HG03064 (cell line): ENCODE measurements at regions not wholly inside any gene's neighbourhood (a gene's known extent, or its start where the extent isn't known, plus 50 kb on each side); places are given as distances from the start of the nearest gene placed in this dataset.
"Not testable (repeated sequence)": the region's sequence is repeated elsewhere in the genome, so short reads cannot be mapped to it uniquely, and the experiment has no call there.

Source experiments
- ATAC-seq: cut with Tn5 transposase; IDR thresholded peaks from one replicate; pipeline ENCODE4 v1.9.1; 2021; ENCODE audit warnings: low read depth; ENCODE audit not compliant: unreplicated experiment

DNA sequence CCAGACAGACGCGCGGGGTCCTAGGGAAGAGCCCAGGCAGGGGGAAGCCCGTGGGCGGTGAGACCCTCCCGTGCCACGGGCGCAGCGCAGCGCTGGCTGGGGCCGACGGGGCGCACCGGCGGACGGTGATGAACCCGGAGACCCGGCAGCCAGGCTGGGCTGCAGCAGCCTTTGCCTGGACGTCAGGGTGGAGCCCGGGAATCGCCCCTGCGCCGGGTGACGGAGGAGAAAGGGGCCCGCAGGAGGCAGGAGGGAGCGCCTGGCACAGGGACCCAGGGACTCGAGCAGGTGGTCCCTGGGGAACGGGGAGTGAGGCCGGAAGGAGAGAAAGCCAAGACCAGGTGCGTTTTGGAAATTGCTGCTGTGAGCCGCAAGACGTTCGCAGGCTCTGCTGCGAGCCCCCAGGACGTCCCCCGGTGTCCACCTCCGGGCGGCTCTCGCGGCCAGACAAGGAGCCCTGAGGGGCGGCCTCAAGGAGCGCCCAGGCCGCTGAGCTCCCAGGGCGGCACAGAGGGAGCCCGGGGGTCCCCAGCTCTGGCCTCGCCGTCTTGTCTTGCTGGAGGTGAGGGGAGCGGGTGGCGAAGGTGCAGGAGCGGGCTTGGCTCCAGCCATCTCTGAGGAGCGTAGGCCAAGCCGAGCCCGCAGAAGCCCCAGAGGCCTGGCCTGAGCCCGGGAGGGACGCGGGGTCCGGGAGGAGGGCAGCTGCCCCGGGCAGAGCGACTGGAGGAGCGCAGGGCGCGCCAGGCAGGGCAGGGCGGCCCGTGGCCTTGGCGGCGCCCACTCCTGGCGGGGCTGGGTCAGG is 191.2 kb upstream of the PDE10A start:
- no peak for ATAC-seq

DNA sequence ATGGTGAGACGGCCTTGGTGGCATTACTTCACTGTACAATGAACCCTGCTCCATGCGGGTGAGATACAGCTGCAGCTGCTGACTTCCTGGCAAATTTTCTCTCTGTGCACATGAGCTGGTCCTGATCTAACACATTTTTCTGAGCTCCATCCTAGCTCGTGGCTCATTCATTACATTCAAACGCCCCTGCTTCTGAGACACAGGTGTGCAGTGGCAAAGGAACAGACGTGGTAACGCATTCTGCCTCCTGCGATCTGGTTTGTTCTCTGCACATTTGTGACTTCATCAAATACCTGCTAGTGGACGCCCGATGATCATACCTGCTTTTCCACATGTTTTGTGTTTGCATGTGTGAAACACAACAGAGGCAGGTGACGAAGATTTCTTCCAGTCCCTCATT is 189.6 kb upstream of the PDE10A start:
- ATAC-seq: no peak

DNA sequence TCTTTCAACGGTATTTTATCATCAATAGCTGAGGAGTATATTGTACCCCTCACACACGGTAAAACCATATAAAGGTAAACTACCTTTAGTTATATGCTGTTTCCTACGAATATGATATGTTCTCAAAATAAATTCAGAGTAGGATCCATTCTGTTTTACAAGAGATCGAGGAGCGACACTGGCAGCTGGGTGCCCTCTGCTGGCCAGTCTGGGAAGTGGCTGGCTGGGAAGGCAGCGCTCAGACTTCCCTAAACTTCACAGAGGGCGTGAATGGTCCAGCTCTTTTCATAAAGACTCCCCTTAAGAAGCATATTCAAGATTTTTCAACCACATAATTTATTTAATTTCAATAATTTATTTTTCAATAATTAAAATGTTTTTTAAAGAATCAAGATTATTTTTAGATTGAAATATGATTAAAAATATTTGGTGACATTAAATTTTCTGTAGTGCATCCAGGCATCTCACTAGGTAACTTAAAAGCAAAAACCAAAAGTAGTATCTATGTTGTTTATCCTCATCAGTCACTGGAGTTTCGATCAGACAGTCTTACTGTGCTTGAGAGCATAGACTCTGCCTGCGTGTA is 187.5 kb upstream of the PDE10A start:
- ATAC-seq: peak; percentile 88

DNA sequence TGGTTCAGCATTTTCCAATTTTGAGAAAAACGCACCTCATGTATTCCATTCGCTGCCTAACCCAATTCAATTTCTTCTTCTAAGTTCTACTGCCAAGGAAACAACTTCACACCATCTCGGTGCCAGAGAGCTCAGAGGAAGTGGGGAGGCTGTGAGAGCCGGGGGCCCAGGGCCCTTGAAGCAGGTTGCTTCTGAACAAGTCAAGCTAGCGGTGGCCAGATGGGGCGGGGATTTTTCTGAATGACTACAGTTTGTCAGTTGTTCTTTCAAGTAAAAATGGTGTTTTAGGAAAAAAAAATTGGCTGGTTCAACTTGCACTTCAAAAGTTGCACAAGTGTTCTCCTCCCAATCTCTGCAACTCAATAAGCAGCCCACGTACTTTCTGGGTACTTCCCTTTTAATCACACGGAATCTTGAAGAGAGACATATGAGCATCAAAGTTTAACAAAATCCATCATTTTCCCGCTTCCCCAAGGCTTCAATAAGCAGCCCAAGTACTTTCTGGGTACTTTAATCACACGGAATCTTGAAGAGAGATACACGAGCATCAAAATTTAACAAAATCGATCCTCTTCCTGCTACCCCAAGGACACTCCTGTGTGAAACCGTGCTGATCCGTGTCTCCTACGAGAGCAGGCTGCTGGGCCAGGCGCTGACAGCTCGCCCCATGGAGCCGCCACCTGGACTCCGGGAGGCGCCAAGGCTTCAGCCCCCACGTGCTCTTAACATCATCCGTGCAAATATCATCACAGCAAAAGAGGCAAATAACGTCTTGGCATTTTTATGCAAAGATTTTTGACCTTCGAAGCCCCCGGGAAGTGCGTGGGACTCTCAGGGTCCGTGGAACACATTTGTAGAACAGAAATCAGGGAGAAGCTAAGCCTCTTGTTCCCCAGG is 186.7 kb upstream of the PDE10A start:
- no peak for ATAC-seq

DNA sequence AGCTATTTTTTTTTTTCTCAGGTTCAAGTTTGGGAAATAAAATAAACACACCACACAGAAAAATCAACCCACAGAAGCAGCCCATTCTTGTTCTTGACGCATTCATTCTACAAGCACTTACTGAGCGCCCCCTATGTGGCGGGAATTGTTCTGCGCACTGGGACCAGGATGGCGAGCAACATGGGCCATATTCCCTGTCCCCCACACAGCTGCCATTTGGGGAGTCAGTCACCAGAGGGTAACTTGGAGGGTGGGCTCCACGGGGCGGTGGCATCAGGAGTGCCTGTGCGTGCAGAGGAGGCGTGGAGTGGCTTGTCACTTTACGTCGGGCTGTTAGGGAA is 185.0 kb upstream of the PDE10A start:
- ATAC-seq: no peak

DNA sequence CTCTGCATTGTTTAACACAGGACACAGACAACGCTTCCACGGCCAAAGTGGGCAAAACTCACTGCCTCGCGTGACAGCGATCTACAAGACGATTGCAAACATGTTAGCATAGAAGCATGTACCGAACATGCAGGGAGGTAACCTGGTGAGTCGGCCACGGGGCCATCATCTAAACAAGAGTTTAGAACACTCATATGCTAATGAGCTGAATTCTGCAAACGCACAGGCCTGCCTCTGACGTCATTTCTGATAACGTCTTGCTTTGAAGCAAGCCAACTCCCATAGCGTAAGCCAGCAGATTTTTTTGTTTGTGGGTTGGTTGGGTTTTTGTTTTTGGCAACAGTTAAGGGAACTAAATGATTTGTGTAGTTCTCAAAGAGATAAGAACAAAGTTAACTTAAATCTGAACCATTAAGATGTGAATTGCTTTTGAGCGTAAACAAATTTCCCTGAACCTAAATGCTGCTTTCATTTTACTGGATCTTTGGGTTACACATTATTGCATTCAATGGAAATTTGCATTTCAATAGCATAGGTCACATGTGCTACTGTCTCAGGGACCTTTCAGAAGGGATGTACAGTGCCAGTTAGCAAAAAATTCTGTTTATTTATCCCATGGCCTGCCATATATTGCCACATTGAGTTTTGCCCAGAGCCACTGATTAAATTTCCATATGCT is 184.5 kb upstream of the PDE10A start:
- no peak for ATAC-seq

DNA sequence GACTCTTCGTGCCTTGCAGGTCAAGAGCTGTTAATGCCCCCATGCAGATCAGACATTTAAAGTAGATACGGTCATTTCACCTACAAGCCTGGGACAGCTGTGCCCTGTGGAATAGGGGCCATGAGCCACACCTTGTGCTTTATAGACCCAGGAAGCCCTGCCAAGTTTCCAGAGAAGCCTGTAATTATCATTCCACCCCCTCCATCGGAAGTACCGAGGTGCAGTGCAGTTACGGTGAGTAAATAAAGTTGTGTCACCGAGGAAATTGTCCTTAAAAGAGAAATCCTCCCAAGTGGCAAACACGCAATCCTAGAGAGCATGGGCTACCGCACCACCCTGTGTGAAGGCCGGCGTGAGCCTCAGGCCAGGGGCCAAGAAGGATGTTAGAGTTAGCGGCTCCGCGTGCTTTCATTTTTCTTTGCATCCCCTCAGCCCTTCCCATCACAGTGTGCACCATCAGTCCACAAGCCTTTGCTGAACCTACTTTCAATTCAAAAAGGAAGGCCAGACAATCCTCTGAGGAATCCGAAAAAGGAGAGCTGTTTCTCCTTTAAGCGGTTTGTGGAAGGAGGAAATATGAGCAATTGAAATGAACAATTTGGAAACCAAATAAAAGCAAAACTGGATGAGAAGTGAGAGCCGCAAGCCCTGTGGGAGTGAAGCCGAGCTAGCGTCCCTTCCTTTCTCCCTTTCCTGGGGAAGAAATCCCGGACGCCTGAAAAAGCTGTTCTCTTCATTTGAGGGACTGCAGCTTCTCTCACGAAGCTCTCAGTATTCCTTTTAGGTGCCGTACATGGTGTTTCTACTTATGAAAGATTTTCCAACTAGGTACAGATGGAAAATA is 183.3 kb upstream of the PDE10A start:
- no peak for ATAC-seq

DNA sequence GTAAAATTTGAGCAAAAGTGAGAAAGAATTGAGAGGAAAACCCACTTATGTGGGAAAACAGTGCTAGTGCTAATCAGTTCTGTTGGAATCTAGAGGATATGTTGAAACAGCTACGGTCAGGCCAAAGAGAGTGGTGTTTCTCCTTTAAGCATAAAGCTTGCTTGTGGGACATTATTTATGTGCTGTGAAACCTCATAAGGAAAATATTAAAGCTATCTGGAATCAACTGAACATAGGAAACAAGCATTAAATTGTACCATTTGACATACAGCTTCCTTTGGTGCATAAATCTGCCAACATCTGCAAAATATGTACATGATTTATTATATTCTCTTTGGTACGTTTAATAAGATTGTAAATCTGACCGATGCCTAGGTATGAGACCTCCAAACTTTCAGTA is 182.5 kb upstream of the PDE10A start:
- no peak for ATAC-seq

DNA sequence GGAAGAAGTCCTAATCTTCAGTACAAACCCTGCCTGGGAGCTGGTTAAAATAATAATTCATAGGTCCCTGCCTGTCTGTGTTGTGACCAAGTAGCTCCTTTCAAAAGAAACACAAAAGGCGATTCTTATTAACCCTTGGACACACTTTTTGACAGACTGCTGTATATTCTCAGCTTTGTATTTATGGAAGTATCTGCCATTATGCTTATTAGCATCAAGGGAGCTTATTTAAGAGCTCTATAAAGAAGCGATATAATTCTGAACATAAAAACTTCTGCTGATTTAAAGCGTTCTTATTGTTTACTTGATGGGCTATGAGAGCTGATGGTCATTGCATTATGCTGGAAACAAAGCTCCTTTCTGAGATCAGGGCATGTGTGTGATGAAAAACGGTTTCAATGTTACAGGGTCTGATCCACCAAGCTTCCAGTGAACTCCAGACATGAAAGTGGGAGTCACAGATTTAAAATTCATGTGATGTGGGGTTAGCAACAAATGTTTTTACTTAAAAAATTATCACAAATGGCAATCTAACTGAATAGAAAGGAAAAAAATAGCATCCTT is 181.8 kb upstream of the PDE10A start:
- no peak for ATAC-seq

DNA sequence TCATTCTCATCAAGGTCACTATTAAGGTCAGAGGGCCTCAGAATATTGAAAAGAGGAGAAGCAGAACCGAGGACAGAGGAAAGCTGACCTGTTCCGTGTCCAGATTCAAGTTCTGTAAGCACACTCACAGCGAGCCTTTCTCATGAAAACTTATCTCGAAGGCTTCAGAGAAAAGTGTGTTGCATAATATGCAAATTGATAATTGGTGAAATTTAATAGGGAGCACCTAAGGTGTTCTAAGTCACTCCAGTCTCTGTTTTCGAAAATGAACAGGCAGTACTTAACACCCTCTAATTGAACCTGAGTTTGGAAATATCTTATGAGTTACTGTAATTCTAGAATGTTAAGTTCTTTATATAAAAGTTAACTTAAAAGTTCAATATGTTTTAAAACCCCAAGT is 181.2 kb upstream of the PDE10A start:
- ATAC-seq: no peak

DNA sequence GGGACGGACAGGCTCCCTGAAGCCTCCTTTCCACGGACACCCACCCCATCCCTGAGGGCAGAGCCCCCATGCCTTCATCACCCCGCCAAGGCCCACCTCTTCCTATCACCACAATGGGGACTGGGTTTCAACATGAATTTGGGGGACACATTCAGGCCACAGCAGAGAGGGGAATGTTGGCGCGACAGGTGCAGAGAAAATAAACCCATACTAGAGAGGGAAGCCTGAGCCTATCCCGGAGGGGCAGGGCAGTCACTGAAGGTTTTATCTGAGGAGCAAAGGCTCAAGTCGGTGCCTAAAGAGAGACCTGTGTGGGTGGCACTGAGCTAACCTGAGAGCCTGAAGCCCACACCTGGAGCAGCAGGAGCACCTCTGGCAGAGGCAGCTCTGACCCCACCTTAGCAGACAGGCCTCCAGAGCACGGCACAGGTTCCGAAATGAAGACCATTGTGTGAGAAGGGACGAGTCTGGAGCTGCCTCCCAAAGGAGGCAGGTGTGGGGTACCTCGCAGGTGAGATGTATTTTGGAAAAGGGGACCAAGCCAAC is 180.6 kb upstream of the PDE10A start:
- ATAC-seq: no peak

DNA sequence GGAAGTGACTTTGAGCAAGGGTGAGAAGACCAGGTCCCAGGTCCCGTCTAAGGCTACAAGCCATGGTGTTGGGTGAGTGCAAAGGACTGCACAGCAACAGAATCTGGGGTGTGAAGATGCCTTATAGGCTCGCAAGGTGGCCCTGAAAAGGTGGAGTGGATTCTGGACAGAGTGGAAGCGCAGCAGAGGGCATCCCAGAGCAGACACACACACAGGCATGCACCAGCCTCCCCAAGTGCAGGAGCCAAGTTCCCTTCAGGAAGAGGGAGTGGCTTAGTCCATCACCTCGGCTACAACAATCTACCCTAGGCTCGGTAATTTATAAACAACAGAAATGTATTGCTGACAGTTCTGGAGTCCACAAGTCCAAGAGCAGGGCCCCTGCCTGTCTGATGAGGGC is 180.1 kb upstream of the PDE10A start:
- no peak for ATAC-seq

DNA sequence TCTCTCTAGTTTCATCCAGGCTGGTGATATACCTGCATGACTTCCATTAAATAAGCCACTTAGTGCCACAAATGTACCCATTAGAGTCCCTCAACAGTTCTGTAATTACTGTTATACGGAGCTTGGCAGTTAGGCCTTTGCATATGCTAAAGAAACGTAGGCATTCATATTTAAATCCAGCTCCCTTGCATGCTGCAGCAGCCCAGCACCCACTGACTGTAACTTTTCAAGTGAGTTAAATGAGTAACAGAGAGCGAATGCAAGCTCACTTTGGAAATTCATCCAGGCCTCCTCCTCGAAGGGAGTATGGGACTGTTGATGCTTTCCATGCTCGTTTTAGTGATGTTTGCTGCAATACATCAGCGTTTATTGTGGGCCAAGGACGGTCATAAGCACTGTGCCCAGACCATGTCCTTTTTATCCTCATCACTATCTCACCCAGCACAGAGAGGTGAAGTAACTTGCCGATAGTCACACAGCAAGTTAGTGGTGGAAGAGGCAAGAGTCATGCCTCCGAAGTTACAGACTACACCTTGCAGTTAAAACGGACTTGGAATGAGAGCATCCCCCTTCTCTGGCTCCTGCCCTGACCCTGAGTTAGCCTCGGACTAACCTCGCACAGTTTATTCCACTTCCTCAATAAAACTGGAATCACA is 179.4 kb upstream of the PDE10A start:
- ATAC-seq: no peak

DNA sequence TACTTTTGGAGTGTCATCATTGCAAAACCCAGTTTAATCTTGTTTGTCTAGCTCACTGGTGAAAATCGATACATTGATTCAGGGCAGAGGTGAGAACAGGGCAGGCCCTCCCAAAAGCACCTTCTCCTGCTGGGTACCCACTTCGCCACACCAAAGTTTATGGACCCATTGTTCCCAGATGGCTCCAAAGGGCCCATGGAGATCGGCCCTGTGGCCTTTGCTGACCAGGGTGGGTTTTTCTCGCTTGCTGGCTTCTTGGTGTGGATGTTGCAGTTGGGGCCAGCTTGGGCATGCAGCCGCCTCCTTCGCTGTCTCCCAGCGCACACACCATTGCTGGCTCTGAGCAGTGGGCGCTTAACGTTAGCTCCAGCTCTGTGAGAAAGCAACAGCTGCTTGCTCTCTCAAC is 178.1 kb upstream of the PDE10A start:
- ATAC-seq: no peak

DNA sequence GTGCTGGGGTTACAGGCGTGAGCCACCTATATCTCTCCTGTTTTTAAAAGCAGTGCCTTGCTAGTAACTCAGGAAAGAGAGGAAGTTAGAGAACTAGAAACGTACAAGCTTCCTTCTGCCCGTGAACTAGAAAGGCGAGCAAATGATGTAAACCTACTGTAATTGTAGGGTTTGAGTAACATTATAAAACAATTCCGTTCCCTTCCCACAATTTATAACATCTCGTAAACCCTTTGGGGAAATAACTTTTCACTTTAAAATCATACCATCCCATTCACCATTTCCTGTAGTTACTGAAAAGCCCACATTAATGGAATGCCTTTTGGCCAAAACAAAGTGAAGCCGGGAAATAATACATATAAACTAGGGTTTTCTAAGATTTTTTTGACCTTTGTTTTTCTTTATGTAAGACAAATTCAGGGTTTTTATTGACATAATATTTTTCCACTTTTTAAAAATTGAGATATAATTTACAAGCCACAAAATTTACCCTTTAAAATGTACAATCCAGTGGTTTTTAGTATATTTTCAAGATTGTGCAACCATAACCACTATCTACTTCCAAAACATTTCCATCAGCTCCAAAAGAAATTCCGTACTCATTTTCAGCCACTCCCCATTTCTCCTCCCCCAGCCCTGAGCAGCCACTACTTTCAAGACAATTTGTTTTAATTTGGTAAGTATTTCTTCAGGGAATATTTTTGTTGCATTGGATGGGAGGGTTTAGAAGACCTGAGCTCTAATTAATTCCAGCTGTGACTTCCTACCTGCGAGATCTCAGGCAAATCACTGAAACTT is 175.1 kb upstream of the PDE10A start:
- no peak for ATAC-seq

DNA sequence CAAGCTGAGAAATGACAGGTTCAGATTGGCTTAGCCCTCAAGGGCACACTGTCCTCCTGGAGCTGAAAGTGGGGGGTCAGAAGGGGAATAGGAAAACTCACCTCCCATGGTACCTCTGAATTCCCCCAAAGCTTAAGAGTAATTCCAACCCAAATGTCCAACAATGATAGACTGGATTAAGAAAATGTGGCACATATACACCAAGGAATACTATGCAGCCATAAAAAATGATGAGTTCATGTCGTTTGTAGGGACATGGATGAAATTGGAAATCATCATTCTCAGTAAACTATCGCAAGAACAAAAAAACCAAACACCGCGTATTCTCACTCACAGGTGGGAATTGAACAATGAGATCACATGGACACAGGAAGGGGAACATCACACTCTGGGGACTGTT is 173.6 kb upstream of the PDE10A start:
- not testable (repeated sequence) for ATAC-seq

DNA sequence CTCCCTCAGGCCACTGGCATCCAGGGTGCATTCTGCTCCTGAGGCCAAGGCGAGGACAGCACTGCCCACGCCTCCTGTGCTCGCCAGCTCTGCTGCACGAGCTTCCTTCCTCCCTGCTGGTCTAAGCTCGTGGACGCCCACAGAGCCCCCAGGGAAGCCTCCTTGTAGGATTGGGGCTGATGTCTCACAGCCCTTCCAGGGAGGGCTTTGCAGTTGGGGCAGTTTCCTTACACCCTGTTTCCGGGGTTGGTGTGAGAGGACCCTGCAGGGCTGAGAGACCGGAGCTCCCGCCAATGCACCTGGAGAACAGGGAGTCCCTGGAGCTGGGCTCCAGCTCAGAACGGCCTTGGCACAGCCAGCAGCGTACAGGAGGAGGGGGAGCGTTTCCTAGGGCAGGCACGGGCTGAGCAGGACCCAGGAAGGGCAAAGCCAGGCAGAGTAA is 172.4 kb upstream of the PDE10A start:
- ATAC-seq: no peak

DNA sequence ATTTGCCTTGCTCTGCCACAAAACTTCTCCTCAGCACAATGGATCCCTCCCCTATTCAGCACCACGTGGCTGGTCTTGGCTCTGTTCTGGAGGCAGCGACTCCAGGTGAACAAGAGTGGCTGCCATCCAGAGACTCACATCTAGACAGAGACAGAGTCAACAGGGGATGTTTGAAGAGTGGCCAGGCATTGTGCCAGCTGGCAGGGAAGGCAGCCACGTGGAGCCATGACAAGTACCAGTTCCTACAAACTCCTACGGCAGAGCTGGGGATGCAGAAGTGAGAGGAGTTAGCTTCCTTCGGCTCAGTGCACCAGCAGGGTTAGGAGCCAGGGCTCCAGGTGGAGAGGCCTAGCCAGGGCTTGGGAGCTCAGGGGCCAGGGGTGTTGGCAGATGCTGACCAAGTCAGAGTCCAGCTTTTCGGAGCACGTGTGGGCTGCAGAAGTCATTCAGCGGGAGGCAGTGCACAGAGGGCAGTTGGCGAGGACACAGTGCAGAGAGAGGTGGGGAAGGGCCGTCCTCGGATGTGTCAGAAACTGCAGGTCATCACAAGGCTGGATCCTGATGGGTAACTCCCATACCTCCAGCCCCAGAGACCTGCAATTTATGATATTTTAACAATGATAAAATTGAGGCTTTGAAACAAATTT is 171.7 kb upstream of the PDE10A start:
- ATAC-seq: no peak
